ENCODE measurements at regions not wholly inside any gene's neighbourhood (a gene's known extent, or its start where the extent isn't known, plus 50 kb on each side); places are given as distances from the start of the nearest gene placed in this dataset.

DNA sequence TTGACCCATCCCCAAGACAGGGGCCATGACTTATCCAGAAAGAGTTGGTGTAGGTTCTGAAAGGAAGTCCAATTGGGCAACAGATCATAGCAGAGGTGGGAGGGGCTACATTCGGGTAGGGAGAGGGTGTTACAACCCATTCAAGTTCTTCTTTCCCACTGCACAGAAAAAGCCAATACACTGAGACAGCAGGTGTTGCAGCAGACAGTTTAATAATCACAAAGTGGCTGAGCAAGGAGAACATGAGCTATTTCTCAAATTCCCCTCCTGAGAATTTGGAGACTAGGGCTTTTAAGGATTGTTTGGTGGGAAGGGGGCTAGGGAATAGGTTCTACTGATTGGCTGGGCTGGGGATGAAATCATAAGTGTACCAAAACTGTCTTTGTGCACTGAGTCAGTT lies 328.4 kb upstream of the POU3F1 start:
- TF ChIP-seq POLR2A (IDR thresholded peaks at IDR 0.05; ENCODE audit: low read depth, low read length) = no peak
- no peak for TF ChIP-seq POLR2AphosphoS5 (IDR thresholded peaks at IDR 0.05; ENCODE audit: low read depth, low read length)
- no peak for TF ChIP-seq TAF1 (IDR thresholded peaks at IDR 0.05; ENCODE audit: low read depth, low read length)
- TF ChIP-seq POU2F2 (IDR thresholded peaks at IDR 0.05; ENCODE audit: low read depth, low read length) = no peak

Data from GM12891 (cell line).